GM21619 (cell line): ENCODE measurements at regions not wholly inside any gene's neighbourhood (a gene's known extent, or its start where the extent isn't known, plus 50 kb on each side); places are given as distances from the start of the nearest gene placed in this dataset.
"Not testable (repeated sequence)": the region's sequence is repeated elsewhere in the genome, so short reads cannot be mapped to it uniquely, and the experiment has no call there.

ENCODE experiments used
- ATAC-seq: cut with Tn5 transposase; IDR thresholded peaks from one replicate; pipeline ENCODE4 v1.9.1; 2021; ENCODE audit not compliant: unreplicated experiment

DNA sequence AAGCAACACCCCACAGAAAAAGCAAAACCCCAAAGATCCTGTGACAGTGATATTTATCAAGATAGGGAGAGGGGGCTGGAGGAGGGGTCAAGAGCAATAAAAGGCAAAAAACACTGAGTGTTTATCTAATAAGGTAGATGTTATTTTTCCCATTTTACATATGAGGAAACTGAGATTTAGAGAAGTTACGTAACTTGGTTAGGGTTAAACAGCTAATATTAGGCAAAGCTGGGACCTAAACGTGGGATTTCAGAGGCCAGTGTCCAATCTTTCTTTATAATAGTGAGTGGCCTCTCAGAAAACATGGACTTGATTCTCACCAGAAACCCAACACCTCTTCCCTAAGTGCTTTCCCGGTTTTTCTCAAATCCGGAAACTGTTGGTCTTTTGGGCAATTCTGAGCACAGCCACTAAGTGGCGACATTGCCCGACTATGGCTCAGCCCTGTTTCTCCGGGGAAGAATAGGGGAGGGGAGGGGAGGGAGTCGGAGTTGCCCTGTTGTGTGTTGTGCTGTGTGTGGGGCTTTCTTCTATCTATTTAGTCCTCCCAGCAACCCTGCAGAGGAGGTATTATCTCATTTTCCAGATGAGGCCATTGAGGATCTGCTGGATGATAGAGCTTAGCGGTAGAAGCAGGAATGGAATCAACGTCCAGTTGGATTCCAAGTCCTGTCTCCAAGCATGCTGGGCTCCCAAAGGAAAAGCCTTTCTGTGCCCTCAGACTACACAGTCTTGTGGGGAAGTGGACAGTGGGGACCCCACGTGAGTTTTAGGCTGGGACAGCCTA is 58.7 kb upstream of the ETV3 start:
- ATAC-seq = not testable (repeated sequence)

DNA sequence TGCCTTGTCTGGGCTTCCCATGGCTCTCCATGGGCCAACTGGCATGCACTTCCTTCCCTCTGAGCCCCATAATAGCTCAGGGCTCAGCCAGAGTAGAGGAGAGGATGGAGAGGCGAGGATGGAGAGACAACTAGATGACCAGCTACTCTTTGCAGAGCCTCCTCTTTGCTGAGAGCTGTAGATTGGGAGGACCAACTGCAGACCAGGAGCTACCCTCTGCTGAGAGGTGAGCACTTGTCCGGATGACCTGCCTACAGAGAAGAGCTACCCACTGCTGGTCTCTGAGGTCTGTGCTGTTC is 58.0 kb upstream of the ETV3 start:
- ATAC-seq = no peak

DNA sequence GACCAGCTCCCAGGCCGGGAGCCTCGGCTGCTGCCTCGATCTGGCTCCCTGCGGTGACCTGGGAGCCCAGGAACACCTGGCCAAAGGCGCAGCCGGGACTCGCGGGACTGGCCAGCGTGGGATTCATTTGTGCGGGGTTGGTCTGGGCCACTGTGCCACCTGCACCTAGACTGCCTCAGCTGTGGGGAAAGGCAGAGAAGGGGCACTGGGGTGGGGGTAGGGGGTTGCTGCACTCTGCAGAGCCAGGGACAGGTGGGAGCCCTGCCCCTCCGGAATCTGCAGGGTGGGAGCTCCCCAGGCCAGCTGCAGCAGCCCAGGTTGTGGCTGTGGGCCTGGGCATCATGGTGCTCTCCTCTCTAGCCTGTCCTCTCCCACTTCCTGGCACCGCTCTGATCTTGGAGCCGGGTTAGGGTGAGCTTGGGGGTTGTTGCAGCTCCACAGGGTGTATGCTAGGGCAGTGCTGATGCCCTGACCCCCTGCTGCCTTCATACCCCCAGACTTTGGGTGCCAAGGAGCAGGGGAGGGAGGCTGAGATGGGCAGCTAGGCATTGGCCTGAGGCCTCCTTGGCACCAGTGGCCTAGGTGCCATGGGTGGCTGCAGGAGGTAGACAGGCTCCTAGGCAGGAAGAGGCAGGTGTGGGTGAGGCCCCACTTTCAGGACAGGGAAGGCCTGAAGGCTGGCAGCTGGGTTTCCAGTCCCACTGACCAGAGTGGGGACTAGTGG is 57.5 kb upstream of the ETV3 start:
- ATAC-seq = no peak

DNA sequence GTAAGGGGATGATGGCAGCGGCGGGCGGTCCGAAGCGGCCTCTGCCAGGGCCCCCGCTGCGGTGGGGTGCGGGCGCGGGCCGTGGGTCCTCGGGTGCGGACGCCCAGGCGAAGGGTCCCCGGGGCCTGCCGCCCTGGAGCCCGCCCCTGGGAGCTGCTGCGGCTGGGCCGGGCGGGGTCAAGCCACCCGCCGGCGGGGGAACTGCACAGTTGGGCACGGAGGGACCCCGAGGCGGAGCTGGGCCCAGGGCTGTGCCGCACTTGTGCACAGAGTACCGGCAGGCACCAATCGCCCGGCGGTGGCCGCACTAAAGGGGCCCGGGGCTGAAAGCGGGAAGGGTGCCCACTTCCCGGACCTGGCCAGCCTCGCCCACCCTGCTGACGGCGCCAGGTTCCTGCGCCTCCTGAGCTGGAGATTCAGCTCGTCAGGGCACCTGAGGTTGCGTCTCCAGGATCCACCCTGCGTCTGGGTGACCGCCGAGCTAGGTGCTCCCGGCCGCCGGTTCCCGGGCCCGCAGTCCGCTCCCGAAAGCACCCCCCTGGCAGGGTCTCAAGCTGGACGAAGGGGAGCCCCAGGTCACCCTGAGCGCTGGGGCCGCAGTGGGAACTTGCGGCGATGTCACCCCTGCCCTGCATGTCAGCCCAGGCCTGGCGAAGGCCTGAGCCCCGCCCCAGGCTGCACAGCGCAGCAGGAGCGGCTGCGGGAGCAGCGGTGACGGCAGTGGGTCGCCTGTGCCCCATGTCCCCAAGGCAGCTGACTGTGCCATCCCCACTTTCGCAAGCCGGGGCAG is 56.7 kb upstream of the ETV3 start:
- ATAC-seq = no peak

DNA sequence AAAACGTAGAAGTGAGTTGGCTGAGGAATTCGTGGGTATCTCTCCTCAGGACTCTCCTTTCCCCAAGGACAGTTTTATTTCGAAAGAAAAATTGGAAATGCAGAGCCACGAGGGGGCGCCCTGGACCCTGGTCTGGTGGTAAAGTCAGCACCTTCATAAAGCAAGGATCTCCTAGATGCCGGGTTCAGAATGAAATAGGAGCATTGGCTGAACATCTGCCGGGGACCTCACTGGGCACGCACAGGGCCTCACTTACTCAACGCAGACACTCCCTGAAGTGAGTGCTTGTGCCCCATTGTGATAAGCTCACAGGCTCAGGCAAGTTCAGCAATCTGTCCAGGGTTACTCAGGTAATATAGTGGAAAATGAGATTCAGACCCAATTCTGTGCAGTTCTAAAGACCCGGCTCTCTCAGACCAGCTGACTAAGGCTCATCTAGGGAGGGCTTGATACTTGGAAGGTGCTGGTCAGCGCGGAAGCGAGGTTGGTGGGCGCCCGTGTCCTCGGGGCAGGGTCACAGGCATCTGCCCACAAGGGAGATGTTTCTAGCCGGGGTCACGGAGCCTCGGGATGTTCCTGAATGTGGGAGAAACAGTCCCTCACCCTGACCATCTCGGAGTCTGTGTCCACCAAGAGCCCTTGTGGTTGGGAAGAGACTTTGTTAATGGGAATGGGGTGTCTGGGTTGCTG is 55.7 kb upstream of the ETV3 start:
- ATAC-seq = no peak

DNA sequence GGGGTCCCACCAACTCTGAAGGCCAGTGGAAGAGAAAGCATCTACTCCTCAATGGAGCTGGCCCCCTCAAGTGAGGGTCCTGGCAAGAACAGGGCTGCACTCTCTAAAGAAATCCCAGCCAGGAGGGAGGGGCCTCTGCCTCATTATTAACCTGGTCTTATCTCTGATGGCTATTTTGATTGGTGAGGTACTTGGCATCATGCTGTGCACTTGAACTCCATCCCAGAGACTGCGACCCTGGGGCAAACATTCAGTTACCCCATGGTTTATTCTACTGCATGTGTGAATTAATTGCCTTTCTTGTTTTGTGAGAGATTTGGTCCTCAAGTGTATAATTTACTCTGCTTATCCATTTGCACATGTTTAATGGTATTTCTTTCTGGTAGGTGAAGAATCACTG is 55.0 kb upstream of the ETV3 start:
- ATAC-seq = no peak

DNA sequence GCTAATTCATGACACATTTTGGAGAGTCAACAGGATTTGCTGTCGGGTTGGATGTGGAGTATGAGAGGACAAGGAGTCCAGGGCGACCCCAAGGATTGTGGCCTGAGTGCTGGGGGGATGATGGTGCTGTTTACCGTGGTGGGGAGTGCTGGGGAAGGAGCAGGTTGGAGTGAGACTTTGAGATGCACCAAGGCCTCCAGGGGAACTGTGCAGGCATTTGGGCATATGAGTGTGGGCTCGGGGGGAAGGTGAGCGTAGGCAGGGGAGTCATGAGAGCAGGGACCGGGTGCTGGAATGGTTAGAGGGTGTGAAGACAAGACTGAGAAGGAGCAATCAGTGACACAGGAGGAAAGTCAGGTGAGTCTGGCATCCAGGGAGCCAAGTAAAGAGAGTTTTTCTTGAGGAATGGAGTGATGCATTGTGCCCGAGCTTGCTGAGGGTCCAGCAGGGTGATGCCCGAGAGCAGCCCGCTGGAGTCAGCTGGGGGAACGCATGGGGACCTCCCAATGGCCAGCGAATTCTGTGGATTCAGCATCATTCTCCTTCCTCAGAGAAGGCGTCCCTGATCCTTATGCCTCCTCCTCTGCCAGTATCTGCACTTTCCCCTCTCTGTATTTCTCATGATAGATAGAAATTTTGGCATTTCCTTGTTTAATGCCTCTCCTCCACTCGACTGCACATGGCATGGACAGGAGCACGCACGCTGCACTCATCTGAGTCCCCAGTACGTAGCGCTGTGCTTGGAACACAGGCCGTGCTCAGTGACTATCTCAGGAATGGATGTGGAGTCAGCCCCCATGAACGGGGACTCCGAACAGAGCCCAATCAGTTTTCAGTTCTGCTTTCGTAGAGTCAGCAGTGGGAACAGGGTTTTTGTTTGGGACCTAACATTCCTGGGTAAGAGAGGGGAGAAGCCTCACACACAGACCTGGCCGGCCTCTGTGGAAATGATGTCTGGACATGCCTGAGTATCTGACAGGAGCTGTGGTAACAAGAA is 52.1 kb upstream of the ETV3 start:
- ATAC-seq = no peak

DNA sequence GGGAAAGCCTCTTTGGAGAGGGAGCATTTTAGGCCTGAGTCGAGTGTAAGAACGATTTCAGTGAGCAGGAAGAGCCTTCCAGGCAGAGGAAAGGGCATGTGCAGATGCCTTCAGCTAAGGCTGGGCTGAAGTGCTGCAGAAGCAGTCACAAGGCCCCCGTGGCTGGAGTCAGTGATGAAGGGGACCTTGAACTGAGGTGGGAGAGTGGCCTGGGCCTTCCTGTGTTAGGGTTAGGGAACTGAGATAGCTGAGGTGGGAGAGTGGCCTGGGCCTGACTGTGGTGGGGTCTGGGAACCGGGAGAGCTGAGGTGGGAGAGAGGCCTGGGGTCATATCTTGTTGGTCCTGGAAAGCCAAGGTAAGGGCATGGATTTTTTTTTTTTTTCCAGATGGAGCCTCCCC is 50.9 kb upstream of the ETV3 start:
- ATAC-seq = no peak
